AG04450 (cell line): ENCODE measurements at regions not wholly inside any gene's neighbourhood (a gene's known extent, or its start where the extent isn't known, plus 50 kb on each side); places are given as distances from the start of the nearest gene placed in this dataset.
"Not testable (repeated sequence)": the region's sequence is repeated elsewhere in the genome, so short reads cannot be mapped to it uniquely, and the experiment has no call there.

ENCODE experiments used
- CTCF ChIA-PET: fragments of 300-600, 350-600 bp; formaldehyde crosslinking; extraction: SDS; loops from one replicate; lab custom pipeline; 2022; ENCODE audit warnings: antibody characterized with exemption, inconsistent platforms; lab: Charles Lee
- POLR2A ChIA-PET: fragments of 350-600 bp; formaldehyde crosslinking; extraction: SDS; loops from one replicate; lab custom pipeline; 2021; ENCODE audit warnings: antibody characterized with exemption, inconsistent platforms; lab: Yijun Ruan, JAX
- DNase-seq: peaks from one replicate; pipeline ENCODE4 v3.0.0-alpha.2; 2011; ENCODE audit warnings: low read depth, low spot score
- H3K27ac ChIP-seq: one replicate; pipeline ENCODE4 v1.5.1; 2012; ENCODE audit warnings: low read depth, low read length, control low read depth
- H3K27me3 ChIP-seq: one replicate; pipeline ENCODE4 v1.6.0; 2012; ENCODE audit warnings: low read length; ENCODE audit not compliant: control insufficient read depth, insufficient read depth
- H3K4me3 ChIP-seq: 2 replicates; pipeline ENCODE4 v1.5.1; 2011; ENCODE audit warnings: mild to moderate bottlenecking, low read depth, low read length, control low read depth
- H3K9me3 ChIP-seq: 2 replicates; pipeline ENCODE4 v1.5.1; 2012; ENCODE audit warnings: low read length; ENCODE audit not compliant: control insufficient read depth, insufficient read depth
- TF ChIP-seq, protein P1 (sequence below): IDR thresholded peaks from 2 replicates; pipeline ENCODE4 v1.5.1; 2011; ENCODE audit warnings: low read depth, low read length, control low read depth, inconsistent platforms

DNA sequence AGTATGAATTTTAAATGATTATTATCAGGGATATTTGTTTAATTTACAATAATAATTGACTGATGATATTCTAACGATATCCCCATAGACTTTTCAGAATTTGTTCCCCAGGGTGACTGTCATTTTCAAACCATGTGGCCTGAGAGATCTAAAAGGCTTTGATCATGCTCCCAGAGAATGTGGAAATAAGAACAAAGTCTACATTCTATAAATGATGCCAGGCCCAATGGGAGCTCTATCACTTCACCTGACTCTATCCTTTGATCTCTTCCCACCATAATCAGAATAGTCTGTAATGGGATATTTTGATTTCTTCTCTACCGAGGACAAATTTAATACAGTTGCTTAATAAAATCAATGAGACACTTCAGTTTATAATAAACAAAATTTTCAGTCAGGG is 483.4 kb upstream of the IRAK1BP1 start:
- no peak overlapping the region for H3K4me3 ChIP-seq
- no peaks in the 10 kb centered on the region for H3K27me3 ChIP-seq
- ChIA-PET POLR2A (no interaction called here), CTCF (no interaction called here)
- DNase-seq, result no peak
- TF ChIP-seq, protein P1, sequence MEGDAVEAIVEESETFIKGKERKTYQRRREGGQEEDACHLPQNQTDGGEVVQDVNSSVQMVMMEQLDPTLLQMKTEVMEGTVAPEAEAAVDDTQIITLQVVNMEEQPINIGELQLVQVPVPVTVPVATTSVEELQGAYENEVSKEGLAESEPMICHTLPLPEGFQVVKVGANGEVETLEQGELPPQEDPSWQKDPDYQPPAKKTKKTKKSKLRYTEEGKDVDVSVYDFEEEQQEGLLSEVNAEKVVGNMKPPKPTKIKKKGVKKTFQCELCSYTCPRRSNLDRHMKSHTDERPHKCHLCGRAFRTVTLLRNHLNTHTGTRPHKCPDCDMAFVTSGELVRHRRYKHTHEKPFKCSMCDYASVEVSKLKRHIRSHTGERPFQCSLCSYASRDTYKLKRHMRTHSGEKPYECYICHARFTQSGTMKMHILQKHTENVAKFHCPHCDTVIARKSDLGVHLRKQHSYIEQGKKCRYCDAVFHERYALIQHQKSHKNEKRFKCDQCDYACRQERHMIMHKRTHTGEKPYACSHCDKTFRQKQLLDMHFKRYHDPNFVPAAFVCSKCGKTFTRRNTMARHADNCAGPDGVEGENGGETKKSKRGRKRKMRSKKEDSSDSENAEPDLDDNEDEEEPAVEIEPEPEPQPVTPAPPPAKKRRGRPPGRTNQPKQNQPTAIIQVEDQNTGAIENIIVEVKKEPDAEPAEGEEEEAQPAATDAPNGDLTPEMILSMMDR, result no peak
- peaks cover 7% of the 10 kb centered on the region for H3K9me3 ChIP-seq
- no peak overlapping the region for H3K27ac ChIP-seq

DNA sequence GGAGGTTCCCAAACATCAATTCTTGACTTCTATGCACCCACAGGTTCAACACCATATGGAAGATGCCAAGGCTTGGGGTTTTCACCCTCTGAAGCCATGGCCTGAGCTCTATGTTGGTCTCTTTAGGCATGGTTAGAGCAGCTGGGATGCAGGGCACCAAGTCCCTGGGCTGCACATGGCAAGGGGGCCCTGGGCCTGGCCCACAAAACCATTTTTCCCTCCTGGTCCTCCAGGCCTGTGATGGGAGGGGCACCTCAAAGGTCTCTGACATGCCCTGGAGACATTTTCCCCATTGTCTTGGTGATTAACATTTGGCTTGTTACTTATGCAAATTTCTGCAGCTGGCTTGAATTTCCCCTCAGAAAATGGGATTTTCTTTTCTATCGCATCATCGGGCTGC is 480.5 kb upstream of the IRAK1BP1 start:
- CTCF ChIA-PET, DNase-seq, H3K27ac ChIP-seq, H3K9me3 ChIP-seq, H3K4me3 ChIP-seq, H3K27me3 ChIP-seq, POLR2A ChIA-PET: not testable (repeated sequence)

DNA sequence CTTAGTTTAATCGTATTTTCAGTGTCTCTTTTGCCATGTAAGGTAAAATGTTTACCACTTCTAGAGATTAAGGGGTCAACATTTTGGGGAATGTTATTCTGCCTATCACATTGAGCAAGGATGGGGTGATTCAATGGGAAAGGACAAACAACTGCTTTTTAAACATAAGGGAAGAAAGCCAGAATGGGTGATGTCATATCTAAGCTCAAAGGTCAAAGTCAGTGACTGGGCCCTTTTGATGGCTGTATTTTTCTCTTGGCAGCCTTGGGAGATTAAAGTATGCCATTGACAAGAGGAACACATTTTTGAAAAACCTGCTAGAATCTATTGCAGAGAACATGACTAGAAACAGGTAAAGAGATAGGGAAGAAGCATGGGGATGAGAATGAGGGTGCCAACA is 477.3 kb upstream of the IRAK1BP1 start:
- TF ChIP-seq, protein P1, result no peak
- Histone ChIP-seq H3K9me3 (peaks cover 7% of the 10 kb centered on the region), H3K4me3 (no peak overlapping the region), H3K27me3 (no peaks in the 10 kb centered on the region), H3K27ac (no peak overlapping the region)
- no peak for DNase-seq
- CTCF ChIA-PET, result no interaction called here
- POLR2A ChIA-PET, result no interaction called here

DNA sequence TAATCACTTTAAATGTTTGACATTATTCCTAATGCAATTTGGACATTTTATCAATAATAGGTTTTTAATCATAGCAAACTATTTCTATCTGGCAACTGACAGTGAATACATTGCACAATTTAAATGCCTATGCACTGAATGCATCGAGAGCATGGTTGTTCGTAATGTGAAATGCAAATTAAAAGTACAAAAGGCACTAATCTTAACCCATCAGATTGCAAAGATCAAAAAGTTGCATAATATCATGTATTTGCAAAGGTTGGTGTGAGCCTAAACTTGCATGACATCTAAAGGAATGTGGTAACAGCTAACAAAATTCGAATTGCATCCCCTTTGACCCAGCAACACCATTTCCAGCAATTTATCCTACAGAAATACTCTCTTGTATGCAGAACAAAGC is 469.9 kb upstream of the IRAK1BP1 start:
- no peak for DNase-seq
- ChIA-PET CTCF (no interaction called here), POLR2A (no interaction called here)
- H3K9me3 ChIP-seq, result no peaks in the 10 kb centered on the region
- H3K27ac ChIP-seq, result no peak overlapping the region
- H3K4me3 ChIP-seq, result no peak overlapping the region
- no peaks in the 10 kb centered on the region for H3K27me3 ChIP-seq
- TF ChIP-seq, protein P1, result no peak

DNA sequence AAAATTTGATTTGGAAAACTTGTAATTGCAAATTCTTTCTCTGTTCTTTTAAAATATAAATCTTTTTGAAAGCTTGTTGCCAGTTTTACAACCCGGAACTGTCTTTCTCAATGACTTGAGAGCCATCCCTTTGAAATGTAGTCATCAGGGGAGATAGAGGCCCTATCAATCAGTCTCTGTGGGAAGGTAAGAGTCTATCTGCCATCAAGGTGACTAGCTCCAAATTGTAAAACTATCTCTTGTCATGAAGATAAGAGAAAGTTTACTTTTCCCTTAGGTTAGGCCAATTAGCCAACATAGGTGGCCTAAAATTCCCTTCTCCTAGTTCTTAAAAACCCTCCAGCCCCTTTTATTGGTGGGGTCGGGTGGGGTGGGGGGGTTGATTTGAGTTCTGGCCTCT is 469.1 kb upstream of the IRAK1BP1 start:
- ChIA-PET CTCF (no interaction called here), POLR2A (no interaction called here)
- no peaks in the 10 kb centered on the region for H3K9me3 ChIP-seq
- no peaks in the 10 kb centered on the region for H3K27me3 ChIP-seq
- H3K27ac ChIP-seq, result no peak overlapping the region
- no peak overlapping the region for H3K4me3 ChIP-seq
- DNase-seq, result no peak
- TF ChIP-seq, protein P1, result no peak

DNA sequence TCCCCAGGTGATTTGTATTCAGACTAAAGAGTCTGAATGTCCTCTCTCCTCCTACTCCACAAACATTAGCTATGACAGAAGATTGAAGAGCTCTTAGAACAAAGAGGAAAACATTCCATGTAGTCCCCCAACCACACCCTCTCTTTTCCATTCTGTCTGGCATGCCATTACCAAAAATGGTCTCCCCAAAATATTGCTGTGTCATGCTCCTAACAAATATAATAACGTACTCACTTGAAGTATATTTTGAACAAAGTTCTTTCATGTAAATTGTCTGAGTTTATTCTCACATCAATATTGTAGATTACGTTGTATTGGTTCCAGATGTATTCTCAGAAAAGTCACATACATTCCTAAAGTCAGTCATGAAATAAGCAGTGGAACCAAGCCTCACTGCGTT is 467.3 kb upstream of the IRAK1BP1 start:
- no peak for DNase-seq
- H3K9me3 ChIP-seq, result no peaks in the 10 kb centered on the region
- ChIA-PET POLR2A (no interaction called here), CTCF (no interaction called here)
- H3K27ac ChIP-seq, result no peak overlapping the region
- no peaks in the 10 kb centered on the region for H3K27me3 ChIP-seq
- no peak overlapping the region for H3K4me3 ChIP-seq
- TF ChIP-seq, protein P1, result no peak
